Activated naive CD8-positive, alpha-beta T cell treated with anti-CD3 and anti-CD28 coated beads, Interleukin-2, amount 50 U/mL, for 24 hours (primary cell): ENCODE measurements at regions not wholly inside any gene's neighbourhood (a gene's known extent, or its start where the extent isn't known, plus 50 kb on each side); places are given as distances from the start of the nearest gene placed in this dataset.

ENCODE experiments used
- ATAC-seq: fragments of 150-1000 bp; cut with Tn5 transposase; one replicate; pipeline ENCODE4 v1.10.0; 2021
- DNase-seq: peaks from one replicate; pipeline ENCODE4 v3.0.0; 2021
- H3K27ac Mint-ChIP-seq: one replicate; pipeline ENCODE4 v1.8.0; 2021; ENCODE audit warnings: mild to moderate bottlenecking, mixed read lengths
- H3K27me3 Mint-ChIP-seq: one replicate; pipeline ENCODE4 v1.8.0; 2021; ENCODE audit warnings: mixed read lengths
- H3K36me3 Mint-ChIP-seq: one replicate; pipeline ENCODE4 v1.8.0; 2021; ENCODE audit warnings: low read depth, mixed read lengths
- H3K4me1 Mint-ChIP-seq: one replicate; pipeline ENCODE4 v1.8.0; 2021; ENCODE audit warnings: mixed read lengths
- H3K4me3 Mint-ChIP-seq: one replicate; pipeline ENCODE4 v1.8.0; 2021; ENCODE audit warnings: mild to moderate bottlenecking, moderate library complexity, mixed read lengths
- H3K9me3 Mint-ChIP-seq: one replicate; pipeline ENCODE4 v1.8.0; 2021; ENCODE audit warnings: mixed read lengths

DNA sequence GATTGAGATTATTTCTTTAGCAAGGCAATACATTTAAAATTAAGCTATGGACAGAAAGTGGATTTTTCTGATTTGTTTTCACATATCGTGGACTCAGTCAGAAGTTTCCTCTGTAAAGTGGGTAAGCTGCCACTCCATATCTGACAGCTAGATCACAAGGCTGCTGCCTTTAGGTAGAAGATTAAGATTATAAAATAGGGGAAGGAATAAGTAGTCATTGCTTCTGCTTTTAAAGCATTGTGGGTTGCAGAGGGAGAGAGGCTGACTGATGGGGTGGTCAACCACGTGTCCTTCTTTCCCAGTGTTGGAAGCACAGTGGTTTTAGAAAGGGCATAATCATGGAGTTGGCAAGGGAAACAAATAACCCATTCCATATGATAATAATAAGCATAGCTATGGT is 74.3 kb upstream of the MOCS2 start:
- Mint-ChIP-seq H3K27me3 (peaks cover 2% of the 10 kb centered on the region), H3K4me1 (peaks cover 7% of the 10 kb centered on the region), H3K27ac (no peak overlapping the region), H3K4me3 (no peak overlapping the region), H3K9me3 (peaks cover 7% of the 10 kb centered on the region), H3K36me3 (no peaks in the 10 kb centered on the region)
- DNase-seq = no peak
- no peak for ATAC-seq

DNA sequence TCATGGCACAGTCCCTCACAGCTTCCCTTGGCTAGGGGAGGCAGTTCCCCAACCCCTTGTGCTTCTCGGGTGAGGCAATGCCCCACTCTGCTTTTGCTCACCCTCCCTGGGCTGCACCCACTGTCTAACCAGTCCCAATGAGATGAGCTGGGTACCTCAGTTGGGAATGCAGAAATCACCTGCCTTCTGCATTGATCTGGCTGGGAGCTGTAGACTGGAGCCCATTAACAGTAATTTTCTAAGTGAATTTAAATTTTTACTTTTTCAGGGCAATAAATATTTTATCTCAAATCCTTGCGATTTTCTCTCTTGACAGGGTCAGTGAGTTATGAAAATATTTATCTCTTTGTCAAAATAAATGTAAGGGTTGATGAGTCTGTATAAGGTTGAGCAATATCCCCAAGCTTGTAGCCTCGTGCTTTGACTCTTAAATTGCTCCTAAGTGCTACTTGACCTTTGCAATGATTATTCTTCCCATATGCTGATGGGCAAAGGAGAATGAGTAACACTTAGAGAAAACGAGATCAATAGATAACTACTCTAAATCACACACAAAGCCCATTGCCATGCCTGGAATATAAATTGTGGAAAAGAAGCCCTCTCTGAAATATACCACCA is 82.1 kb upstream of the MOCS2 start:
- no peak for DNase-seq
- Mint-ChIP-seq H3K27ac (no peak overlapping the region), H3K36me3 (peaks cover 3% of the 10 kb centered on the region), H3K9me3 (peaks cover 9% of the 10 kb centered on the region), H3K27me3 (peaks cover 27% of the 10 kb centered on the region), H3K4me3 (no peak overlapping the region), H3K4me1 (peaks cover 7% of the 10 kb centered on the region)
- ATAC-seq = no peak

DNA sequence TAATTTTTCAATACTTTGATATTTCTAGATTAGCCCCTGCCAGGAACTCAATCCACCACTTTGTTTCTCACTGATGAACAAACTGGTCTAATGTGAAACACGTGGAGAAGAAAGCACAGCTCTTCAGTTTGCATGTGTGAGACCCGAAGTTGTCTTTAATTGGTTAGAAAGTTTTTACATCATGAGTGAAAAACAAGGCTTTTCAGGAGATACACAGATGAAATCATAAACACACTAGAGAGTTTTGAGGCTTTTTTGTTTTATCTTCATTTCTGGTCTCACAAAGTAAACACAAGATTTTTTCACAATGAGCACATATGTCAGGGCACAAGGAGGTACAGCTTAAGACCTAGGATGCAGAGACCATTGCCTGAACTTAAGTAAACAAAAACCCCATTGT is 84.5 kb upstream of the MOCS2 start:
- ATAC-seq (no peak), DNase-seq (no peak)
- Mint-ChIP-seq H3K27ac (no peak overlapping the region), H3K9me3 (peaks cover 7% of the 10 kb centered on the region), H3K27me3 (peaks cover 30% of the 10 kb centered on the region), H3K36me3 (peaks cover 3% of the 10 kb centered on the region), H3K4me3 (no peak overlapping the region), H3K4me1 (no peaks in the 10 kb centered on the region)

DNA sequence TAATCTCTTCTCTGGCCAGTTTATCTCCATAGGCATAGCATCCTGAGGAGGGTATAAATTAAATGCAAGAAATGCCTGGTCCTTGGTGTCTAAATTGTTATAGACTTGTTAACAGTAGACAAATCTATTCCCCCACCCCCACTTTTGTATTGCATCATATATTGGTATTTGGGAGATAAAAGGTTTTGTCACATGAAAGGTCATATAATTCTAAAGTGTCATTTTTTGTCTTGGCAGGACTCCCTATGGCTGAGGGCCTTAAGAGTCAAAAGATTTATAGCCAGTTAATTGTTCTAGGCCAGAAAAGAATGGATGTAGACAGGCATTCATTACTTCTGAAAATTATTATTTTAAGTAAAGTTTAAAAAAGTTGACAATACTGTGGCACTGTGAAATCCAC is 90.3 kb upstream of the MOCS2 start:
- no peaks in the 10 kb centered on the region for H3K4me1 Mint-ChIP-seq
- H3K4me3 Mint-ChIP-seq = no peak overlapping the region
- H3K36me3 Mint-ChIP-seq = no peaks in the 10 kb centered on the region
- H3K27me3 Mint-ChIP-seq = peaks cover 17% of the 10 kb centered on the region
- ATAC-seq = no peak
- DNase-seq = no peak
- no peaks in the 10 kb centered on the region for H3K9me3 Mint-ChIP-seq
- no peak overlapping the region for H3K27ac Mint-ChIP-seq

DNA sequence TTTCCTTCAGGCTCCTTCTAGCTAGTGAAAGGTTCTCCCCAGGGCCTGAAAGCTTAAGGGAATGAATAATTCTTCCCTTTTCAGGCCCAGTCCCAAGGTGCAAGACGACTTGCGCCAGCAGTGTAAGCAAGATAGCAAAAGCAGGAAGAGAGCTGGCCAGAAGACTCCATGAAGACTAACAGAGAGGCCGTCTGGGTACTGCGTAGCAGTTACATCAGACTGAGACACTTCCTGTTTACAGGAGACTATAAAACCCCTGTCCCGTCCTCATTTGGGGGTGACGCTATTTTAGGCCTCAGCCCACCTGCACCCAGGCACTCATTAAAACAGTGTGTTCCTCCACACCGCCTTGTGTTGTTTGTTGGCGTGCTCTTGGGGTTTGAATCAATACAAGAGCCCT is 90.7 kb upstream of the MOCS2 start:
- ATAC-seq = no peak
- no peak for DNase-seq
- Mint-ChIP-seq H3K36me3 (no peaks in the 10 kb centered on the region), H3K27me3 (peaks cover 15% of the 10 kb centered on the region), H3K4me1 (no peaks in the 10 kb centered on the region), H3K27ac (no peak overlapping the region), H3K9me3 (no peaks in the 10 kb centered on the region), H3K4me3 (no peak overlapping the region)

DNA sequence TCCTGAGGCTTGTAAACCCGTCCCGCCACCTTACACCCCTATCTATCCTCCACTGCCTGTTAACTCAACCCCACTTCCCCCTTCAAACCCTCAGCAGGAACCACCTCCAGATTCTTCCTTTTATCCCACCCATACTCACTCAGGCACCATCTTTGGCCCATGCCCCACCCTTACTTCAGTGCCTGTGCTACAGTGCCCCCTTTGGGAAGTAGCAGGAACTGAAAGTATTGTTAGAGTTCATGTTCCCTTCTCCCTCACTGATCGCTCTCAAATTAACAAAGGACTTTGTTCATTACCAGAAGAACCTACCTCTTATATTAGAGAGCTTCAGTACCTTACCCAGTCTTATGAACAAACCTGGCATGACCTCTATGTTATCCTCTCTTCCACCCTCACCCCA is 92.2 kb upstream of the MOCS2 start:
- Mint-ChIP-seq H3K27me3 (peaks cover 4% of the 10 kb centered on the region), H3K4me1 (no peaks in the 10 kb centered on the region), H3K36me3 (no peaks in the 10 kb centered on the region), H3K4me3 (no peak overlapping the region), H3K27ac (no peak overlapping the region), H3K9me3 (no peaks in the 10 kb centered on the region)
- DNase-seq (no peak), ATAC-seq (no peak)

DNA sequence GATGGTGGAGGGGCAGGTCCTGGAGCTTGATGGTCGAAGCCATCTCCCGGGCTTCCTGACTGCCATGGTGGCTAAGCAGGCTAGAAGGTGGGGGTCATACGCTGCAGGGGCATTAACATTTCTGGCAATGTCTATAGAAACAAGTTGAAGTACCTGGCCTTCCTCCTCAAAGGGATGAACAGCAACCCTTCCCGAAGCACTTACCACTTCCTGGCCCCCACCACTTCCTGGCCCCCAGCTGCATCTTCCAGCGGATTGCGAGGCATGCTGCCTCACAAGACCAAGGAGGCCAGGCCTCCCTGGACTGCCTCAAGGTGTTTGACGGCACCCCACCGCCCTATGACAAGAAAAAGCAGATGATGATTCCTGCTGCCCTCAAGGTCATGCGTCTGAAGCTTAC is 97.0 kb upstream of the MOCS2 start:
- no peak overlapping the region for H3K4me3 Mint-ChIP-seq
- no peak overlapping the region for H3K27ac Mint-ChIP-seq
- ATAC-seq (no peak), DNase-seq (no peak)
- H3K4me1 Mint-ChIP-seq = no peaks in the 10 kb centered on the region
- peaks cover 3% of the 10 kb centered on the region for H3K27me3 Mint-ChIP-seq
- H3K9me3 Mint-ChIP-seq = no peaks in the 10 kb centered on the region
- no peaks in the 10 kb centered on the region for H3K36me3 Mint-ChIP-seq

DNA sequence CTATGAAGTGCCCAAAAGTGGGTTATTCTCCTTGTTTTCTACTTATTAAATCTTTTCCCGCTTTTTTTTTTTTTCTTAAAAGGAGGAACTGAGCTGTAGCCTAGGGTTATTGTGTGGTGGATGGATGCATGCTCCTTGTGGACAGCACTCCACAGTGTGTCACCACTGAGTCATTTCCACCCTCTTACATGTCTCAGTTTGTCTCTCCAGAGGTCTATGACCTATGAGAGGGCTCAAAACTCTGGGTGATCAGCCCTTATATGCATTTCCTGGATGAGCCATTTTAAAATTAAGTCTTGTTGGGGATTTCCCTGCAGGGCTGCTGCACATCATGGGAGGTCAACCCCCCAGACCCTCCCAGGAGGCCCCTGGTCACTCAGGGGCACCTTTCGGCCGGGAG is 102.2 kb upstream of the MOCS2 start:
- H3K4me1 Mint-ChIP-seq = no peaks in the 10 kb centered on the region
- H3K27me3 Mint-ChIP-seq = peaks cover 3% of the 10 kb centered on the region
- ATAC-seq = peak; percentile 85
- no peak overlapping the region for H3K4me3 Mint-ChIP-seq
- H3K36me3 Mint-ChIP-seq = no peaks in the 10 kb centered on the region
- DNase-seq = no peak
- no peak overlapping the region for H3K27ac Mint-ChIP-seq
- peaks cover 4% of the 10 kb centered on the region for H3K9me3 Mint-ChIP-seq

DNA sequence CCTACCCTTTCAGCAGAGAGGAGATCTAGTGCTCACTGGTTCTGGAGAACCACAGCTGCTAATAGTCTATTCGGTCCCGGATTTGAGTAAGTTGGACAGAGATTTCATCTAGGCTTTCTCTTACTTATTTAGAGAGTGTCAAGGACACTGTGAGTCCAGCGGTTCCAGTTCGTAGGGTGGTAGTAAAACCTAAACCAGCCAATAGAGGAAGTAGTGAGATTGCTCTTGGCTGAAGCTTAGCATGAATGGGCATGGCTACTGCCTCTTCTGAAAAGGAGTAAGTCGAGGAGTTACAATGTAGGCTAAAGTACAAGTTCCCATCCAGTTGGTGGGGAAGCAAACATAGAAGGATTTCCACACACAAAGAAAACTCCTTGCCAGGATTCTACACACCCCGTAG is 109.6 kb upstream of the MOCS2 start:
- Mint-ChIP-seq H3K27me3 (peaks cover 2% of the 10 kb centered on the region), H3K4me3 (no peak overlapping the region), H3K9me3 (peaks cover 23% of the 10 kb centered on the region), H3K36me3 (no peaks in the 10 kb centered on the region), H3K4me1 (no peaks in the 10 kb centered on the region), H3K27ac (no peak overlapping the region)
- ATAC-seq (no peak), DNase-seq (no peak)

DNA sequence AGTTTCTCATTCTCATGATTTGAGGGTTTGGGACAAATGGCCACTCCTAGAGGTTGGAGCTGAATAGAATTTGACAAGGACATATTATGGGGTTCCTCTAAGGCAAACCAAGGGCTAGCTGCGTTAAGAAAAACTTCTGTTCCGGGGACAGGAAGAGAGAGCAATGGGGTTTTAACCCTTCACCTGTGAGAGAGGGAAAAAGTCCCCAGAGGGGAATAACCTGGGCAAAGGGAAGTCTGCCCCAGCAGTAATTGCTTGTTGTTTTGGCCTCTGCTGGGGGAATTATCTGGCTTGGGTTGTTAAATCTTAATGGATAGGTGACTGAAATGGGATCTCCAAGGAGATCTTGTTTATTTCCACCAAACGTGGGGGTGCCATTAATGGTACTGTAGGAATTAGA is 110.1 kb upstream of the MOCS2 start:
- Mint-ChIP-seq H3K27ac (no peak overlapping the region), H3K4me1 (no peaks in the 10 kb centered on the region), H3K9me3 (peaks cover 23% of the 10 kb centered on the region), H3K36me3 (no peaks in the 10 kb centered on the region), H3K27me3 (peaks cover 2% of the 10 kb centered on the region), H3K4me3 (no peak overlapping the region)
- no peak for ATAC-seq
- DNase-seq = no peak

DNA sequence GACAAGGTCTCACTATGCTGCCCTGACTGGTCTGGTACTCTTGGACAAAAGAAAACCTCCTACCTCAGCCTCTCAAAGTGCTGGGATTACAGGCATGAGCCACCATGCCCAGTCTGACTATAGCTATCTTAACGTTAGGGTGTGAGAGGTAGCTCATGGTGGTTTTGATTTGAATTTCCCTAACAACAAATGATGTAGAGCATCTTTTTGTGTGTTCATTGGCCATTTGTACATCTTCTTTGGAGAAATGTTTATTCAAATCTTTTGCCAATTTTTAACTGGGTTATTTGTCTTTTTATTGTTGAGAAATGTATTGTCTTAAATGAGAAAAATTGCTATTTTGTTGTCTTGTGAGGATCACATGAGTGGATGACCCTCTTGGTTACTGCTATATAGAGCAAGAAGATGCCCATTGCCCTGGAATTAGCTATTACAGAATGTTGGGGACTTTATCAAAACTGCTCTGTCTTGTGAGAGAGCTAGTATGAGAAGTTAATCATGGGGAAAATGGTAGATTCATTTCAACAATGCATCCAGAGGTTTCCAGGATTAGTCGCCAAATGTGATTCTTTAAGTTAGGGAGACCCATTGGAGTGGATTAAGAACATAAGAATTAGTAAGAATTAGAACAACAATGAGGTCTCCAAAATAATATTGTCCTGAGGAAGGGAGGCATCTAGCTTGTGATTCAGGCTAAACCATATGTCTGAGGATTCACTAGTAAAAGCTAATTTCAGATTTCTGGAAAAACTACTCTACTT is 124.3 kb upstream of the MOCS2 start:
- no peak overlapping the region for H3K4me3 Mint-ChIP-seq
- peaks cover 3% of the 10 kb centered on the region for H3K27me3 Mint-ChIP-seq
- H3K27ac Mint-ChIP-seq = no peak overlapping the region
- no peak for ATAC-seq
- H3K4me1 Mint-ChIP-seq = no peaks in the 10 kb centered on the region
- no peak for DNase-seq
- H3K9me3 Mint-ChIP-seq = no peaks in the 10 kb centered on the region
- no peaks in the 10 kb centered on the region for H3K36me3 Mint-ChIP-seq

DNA sequence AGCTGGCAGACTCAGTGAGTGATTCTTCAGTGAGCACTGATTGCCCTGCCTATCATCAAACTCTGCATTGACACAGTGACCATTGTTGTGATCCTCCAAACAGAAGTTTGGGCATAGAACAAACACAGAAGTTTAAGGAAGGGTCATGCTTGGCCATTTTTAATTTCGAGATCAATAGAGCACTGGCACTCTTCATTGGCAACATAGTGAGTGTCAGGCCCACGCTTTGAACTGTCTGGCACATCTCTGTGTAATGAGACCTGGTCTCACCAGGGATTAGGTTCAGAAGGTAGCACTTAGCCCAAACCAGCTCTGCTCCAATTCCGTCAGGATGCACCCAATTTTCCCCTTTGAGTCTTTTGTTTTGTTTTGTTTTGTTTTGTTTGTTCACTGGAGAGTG is 127.1 kb upstream of the MOCS2 start:
- H3K9me3 Mint-ChIP-seq = no peaks in the 10 kb centered on the region
- no peaks in the 10 kb centered on the region for H3K36me3 Mint-ChIP-seq
- peaks cover 5% of the 10 kb centered on the region for H3K27me3 Mint-ChIP-seq
- no peak overlapping the region for H3K27ac Mint-ChIP-seq
- DNase-seq = no peak
- ATAC-seq = no peak
- no peaks in the 10 kb centered on the region for H3K4me1 Mint-ChIP-seq
- H3K4me3 Mint-ChIP-seq = no peak overlapping the region

DNA sequence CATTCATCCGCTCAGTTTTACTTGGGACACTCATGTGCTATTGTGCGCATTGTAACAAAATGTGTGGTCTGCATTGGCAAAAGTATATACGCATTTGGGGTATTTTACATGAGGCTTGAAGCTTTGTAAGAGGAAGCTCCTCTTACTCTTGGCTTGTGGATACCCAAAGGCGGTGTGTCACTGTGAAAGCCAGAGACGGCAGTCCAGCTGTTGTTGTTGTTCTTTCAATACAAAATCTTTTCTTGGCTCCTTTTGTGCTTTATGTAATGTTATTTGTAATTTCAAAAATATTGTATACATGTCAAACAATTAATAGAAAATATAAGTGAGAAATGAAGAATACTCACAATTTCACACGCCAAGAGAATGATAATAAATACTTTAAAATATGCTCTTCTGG is 128.3 kb upstream of the MOCS2 start:
- Mint-ChIP-seq H3K9me3 (no peaks in the 10 kb centered on the region), H3K36me3 (no peaks in the 10 kb centered on the region), H3K27ac (no peak overlapping the region), H3K4me1 (no peaks in the 10 kb centered on the region), H3K4me3 (no peak overlapping the region), H3K27me3 (peaks cover 5% of the 10 kb centered on the region)
- ATAC-seq (no peak), DNase-seq (no peak)

DNA sequence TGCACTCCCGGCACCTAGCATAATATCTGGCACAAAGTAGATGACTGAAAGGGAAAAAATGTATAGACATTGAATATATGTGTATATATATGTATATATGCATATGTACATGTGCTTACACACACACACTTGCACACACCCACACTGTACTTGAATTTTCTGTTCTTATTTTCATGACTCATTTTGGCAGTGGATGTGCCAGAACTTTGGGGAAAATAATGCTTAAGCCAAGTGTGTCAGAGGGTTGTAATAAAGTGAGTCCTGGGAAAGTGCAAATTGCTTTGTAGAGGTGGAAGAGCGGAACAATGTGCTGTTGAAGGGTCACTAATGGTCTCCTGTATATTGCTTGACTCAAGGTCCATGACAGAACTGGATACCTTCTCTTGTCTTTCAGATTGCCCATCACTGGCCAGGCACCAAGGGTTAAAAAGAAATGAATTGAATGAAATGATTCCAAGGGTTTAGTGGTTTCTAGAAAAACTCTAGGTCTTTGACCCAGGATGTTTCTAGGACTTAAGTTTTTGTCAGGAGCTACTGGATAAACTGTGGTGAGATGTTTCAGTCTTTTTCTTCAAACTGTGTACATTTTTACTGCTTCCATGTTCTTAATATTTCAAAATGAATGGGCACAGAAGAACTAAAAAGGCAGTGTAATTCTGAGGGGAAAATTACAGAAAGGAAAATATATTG is 129.9 kb upstream of the MOCS2 start:
- Mint-ChIP-seq H3K4me1 (no peaks in the 10 kb centered on the region), H3K27ac (no peak overlapping the region), H3K9me3 (no peaks in the 10 kb centered on the region), H3K27me3 (peaks cover 2% of the 10 kb centered on the region), H3K36me3 (no peaks in the 10 kb centered on the region), H3K4me3 (no peak overlapping the region)
- DNase-seq (no peak), ATAC-seq (no peak)

DNA sequence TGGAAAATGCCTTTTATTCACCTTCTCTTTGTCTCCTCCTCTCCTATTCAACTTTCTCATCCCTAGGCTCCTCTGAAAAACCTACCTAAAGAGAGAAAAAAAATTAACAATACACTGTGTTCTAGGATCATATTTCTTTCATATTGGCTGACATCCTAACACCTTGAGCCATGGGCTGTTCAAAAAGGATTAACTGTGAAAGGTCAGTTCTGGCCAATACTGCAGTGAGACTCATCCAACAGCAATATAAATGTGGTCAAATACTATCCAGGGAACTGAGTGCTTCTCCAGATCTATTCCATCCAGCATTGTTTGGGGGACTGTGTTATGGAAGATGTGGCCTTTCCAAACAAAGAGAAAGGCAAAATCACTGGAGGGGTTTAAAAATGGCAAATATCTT is 131.1 kb upstream of the MOCS2 start:
- Mint-ChIP-seq H3K36me3 (no peaks in the 10 kb centered on the region), H3K27me3 (peaks cover 2% of the 10 kb centered on the region), H3K4me3 (no peak overlapping the region), H3K4me1 (no peaks in the 10 kb centered on the region), H3K9me3 (no peaks in the 10 kb centered on the region), H3K27ac (no peak overlapping the region)
- no peak for ATAC-seq
- DNase-seq = no peak
